HG02840 (cell line): ENCODE measurements at regions not wholly inside any gene's neighbourhood (a gene's known extent, or its start where the extent isn't known, plus 50 kb on each side); places are given as distances from the start of the nearest gene placed in this dataset.

ENCODE experiments used
- ATAC-seq: cut with Tn5 transposase; IDR thresholded peaks from one replicate; pipeline ENCODE4 v1.9.1; 2021; ENCODE audit warnings: mild to moderate bottlenecking, moderate library complexity, moderate number of reproducible peaks; ENCODE audit not compliant: unreplicated experiment, low FRiP score

DNA sequence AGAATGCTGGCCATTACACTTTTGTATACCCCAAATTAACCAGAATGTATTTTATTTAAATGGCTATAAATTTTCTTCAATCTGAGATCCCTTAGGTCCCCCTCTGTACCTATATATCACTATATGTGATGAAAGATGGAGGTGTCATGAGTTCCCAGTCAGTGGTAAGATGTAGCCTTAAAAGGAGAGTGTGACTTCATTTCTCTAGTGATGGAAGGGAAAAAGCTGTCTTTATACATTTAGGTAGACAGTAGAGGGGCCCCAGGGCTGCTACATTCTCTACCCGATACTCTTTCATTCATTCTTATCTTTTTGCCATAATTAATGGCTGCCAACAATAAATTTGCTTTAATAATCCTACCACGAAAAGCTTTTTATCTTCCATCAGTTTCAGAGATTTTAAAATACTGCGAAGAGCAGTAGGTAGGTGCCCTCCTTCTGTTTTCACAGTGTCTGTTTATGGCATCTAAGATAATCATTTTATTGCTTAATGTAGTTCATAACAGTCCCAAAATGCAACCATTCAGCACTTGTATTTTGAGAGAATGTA, 301.3 kb downstream of the ZNF608 start:
- no peak for ATAC-seq

- ATAC-seq, result peak; percentile 99
Observed at GRCh38 chr5:124444147-124444775, 302.2 kb downstream of the ZNF608 start.

DNA sequence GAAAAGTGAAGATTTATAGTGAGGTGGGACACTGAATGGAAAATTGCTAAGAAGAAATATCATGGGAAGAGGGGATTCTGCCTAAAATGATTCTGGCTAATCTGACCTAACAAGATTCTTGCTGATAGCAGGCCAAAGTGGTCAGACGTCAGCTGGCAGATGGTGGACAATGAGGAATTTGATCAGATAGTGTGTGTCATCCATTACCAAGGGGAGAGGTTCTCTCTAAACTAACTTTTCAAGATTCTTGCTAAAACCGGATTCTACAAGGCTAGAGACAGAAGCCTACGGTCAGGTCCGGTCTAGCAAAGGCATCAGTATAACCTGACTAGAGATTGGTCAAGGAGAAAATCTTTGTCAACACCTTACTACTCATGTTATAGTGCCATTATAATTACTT, 306.0 kb downstream of the ZNF608 start:
- ATAC-seq, result no peak

DNA sequence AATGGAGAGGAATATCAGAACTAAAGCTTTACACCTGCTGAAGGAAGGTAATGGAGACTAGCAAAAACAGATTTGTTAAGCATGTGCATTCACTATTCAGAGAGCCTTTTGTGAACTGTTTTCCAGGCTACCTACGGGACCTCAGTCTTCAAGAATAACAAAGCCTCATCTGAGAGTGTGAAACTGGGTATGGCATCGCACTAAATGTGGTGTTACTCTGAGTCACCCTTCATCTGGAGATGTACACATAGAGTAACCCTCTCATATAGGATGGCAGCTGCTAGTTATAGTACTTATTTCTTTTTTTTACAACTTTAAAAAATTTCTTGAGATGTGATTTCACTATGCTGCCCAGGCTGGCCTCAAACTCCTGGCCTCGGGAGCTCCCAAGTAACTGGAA, 306.8 kb downstream of the ZNF608 start:
- ATAC-seq, result no peak

DNA sequence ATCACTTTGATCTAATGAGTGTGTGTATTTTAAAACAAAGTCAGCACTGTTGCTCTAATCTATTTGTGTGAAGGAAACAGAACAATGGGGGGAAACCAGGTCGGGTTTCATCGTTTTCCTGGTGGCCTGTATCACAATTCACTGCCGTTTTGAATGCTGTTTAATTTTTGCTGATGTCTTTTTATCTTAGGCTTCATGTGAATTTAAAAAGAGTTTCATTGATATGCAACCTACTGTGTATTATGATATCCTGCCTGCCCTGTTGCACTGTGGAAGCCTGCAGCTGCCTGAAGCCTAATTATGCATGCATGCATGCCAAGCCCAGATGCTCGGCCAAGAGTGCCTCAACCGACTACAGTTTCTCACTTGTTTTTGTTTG, 307.5 kb downstream of the ZNF608 start:
- no peak for ATAC-seq

GRCh38 chr5:124438026-124438902, 308.2 kb downstream of the ZNF608 start:
- ATAC-seq, result no peak

- ATAC-seq, result no peak
Observed at GRCh38 chr5:124436294-124436693, 310.1 kb downstream of the ZNF608 start.

DNA sequence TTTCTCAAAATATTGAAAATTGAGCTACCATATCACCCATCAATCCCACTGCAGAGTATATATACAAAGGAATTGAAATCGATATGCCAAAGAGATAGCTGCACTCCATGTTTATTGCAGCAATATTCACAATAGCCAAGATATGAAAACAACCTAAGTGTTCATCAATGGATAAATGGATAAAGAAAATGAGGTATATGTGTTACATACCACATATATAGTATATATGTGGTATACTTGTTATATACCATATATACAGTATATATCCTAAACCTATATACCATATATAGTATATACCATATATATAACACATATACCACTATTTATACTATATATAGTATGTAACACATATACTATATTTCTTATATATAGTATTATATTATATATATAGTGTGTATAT, 313.3 kb downstream of the ZNF608 start:
- ATAC-seq, result no peak

GRCh38 chr5:124421584-124421983, 324.9 kb downstream of the ZNF608 start:
- no peak for ATAC-seq

DNA sequence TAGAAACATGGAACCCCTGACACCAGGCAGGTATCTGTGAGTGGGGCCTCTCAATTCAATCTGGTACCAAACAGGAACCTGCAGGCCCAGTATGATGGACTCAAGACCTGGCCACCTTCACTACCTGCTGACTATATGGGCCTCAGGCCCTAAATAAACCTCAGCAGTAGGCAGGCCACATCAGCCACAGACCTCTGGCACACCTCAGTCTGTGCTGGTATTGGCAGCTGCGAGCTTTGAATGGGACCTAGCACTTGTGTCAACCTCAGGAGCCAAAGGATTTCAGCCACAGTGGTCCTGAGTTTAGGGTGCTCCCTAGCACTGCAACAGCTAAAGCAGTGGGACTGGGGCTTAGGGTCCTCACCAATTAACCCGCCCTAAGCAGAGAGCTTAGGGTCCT, 325.5 kb downstream of the ZNF608 start:
- ATAC-seq, result no peak

DNA sequence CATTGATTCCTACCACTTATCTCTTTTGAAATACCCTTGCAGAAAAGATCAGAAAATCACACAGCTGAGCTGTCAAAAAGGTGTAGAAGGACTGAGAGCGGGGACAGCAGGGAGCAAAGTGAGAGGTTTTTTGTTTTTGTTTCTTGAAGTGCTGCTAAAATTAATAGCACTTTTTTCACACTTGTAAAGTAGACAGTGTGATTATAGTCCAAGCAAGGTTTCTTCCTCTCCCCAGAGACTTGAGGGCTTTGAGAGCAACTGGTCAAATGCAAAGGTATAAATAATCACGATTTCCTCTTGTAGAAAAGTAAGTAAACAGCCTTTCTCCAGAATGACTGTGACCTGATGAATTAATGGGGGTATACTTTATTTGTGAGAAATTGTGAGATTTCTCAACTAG, 326.9 kb downstream of the ZNF608 start:
- no peak for ATAC-seq

DNA sequence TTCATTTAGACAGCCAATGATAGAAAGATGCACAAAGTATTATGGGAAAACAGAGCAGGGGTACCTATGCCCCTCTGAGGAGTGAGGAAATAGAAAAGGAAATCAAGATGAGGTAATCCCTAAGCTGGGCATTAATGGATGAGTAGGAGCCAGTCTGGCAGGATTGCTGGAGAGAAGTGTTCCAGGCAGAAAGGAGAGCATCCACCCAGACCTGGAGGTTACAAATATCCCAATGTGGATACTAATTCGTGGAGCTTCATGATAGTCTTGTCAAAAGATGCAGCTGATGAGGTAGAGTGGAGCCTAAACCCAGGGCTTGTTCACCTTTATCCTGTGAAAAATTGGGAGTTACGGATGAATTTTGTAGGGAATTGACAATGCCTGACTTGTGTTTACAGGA, 328.0 kb downstream of the ZNF608 start:
- no peak for ATAC-seq

GRCh38 chr5:124417196-124417595, 329.2 kb downstream of the ZNF608 start:
- ATAC-seq, result no peak

DNA sequence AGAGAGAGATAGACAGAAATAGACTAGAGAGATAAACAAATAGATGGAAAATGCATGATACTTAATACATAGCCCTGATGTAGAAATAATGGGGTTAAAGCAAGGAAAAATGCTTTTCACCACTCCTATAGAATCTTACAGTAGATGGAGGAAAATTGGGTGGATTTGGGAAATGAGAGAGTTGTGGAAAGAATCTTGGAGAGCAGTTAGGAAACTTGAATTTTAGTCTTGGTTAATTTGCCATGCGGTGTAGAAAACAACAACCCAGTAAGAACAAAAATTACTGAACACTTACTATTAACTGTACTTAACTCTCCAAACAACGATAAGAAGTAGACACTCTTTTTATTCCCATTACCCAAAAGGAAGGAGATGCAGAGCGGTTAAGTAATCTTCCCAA, 329.8 kb downstream of the ZNF608 start:
- no peak for ATAC-seq

GRCh38 chr5:124414973-124415372, 331.5 kb downstream of the ZNF608 start:
- ATAC-seq, result no peak

- ATAC-seq, result peak; percentile 83
Observed at GRCh38 chr5:124410539-124411488, 335.6 kb downstream of the ZNF608 start.

- ATAC-seq, result no peak
Observed at GRCh38 chr5:124408738-124409453, 337.5 kb downstream of the ZNF608 start.

GRCh38 chr5:124404796-124405195, 341.6 kb downstream of the ZNF608 start:
- no peak for ATAC-seq

- no peak for ATAC-seq
Observed at GRCh38 chr5:124403281-124403680, 343.2 kb downstream of the ZNF608 start.

DNA sequence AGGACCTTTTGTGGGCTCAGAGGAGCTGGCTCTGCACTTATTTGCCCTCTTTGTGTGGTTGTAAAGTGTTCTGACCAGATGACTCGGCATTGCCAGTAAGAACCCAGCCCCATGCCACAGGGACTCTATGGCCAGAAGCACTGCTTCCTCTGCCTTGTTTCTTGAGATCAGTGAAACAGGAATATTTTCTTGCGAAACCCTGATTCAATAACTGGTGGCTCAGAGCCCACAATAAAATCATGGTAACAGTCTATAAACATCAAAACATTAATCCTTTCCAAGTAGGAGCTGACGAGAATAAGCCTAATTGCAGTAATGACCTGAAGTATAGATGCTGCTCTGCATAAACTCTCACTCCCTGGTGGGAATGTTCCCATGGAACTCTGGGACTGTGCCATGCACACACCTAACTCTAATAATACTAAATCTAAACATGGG, 344.3 kb downstream of the ZNF608 start:
- ATAC-seq, result no peak
